IPS DF 6.9 (cell line): ENCODE measurements at regions not wholly inside any gene's neighbourhood (a gene's known extent, or its start where the extent isn't known, plus 50 kb on each side); places are given as distances from the start of the nearest gene placed in this dataset.

ENCODE experiments used
- DNase-seq: peaks from one replicate; pipeline ENCODE4 v3.0.0-alpha.2; 2013; ENCODE audit warnings: low read depth, low spot score
- H3K27ac ChIP-seq: one replicate; pipeline ENCODE4 v1.5.1; 2013; ENCODE audit warnings: low read length, control low read depth
- H3K27me3 ChIP-seq: 2 replicates; pipeline ENCODE4 v1.6.1; 2013; ENCODE audit warnings: mild to moderate bottlenecking, low read length; ENCODE audit not compliant: control insufficient read depth, insufficient read depth
- H3K36me3 ChIP-seq: 2 replicates; pipeline ENCODE4 v1.6.1; 2013; ENCODE audit warnings: low read length; ENCODE audit not compliant: control insufficient read depth, insufficient read depth
- H3K4me1 ChIP-seq: 2 replicates; pipeline ENCODE4 v1.6.1; 2013; ENCODE audit warnings: low read length; ENCODE audit not compliant: control insufficient read depth, insufficient read depth
- H3K4me3 ChIP-seq: 2 replicates; pipeline ENCODE4 v1.5.1; 2013; ENCODE audit warnings: mild to moderate bottlenecking, low read length
- H3K9me3 ChIP-seq: 2 replicates; pipeline ENCODE4 v1.6.1; 2013; ENCODE audit warnings: low read length, inconsistent platforms; ENCODE audit not compliant: control insufficient read depth, insufficient read depth
- WGBS: extraction: QIAGEN DNeasy Blood & Tissue Kit; methylation state at CpG from one replicate; pipeline ENCODE4 v1.1.7; 2013; ENCODE audit warnings: mixed read lengths, missing lambda C conversion rate; ENCODE audit not compliant: insufficient read length, insufficient coverage; 5-methylcytosine and 5-hydroxymethylcytosine counted together

GRCh38 chr3:5630406-5630805, 442.9 kb downstream of the EDEM1 start:
- no CpG with 5 or more reads among the region's 3 CpGs for WGBS
- no peak for DNase-seq
- Histone ChIP-seq H3K36me3 (no peaks in the 10 kb centered on the region), H3K27ac (no peak overlapping the region), H3K4me1 (no peaks in the 10 kb centered on the region), H3K27me3 (no peaks in the 10 kb centered on the region), H3K9me3 (no peaks in the 10 kb centered on the region), H3K4me3 (no peak overlapping the region)

DNA sequence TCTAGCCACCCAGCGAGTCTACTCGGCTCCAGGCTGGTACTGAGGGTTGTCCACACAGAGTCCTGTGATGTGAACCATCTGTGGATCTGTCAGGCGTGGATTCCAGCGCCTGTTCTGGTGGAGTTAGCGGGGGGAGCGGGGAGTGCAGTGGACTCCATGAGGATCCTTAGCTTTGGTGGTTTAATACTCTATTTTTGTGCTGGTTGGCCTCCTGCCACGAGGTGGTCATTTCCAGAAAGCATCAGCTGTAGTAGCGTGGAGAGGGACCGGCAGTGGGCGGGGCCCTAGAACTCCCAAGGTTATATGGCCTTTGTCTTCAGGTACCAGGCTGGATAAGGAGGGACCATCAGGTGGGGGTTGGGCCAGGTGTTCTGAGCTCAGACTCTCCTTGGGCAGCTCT, 446.5 kb downstream of the EDEM1 start:
- H3K4me1 ChIP-seq = no peaks in the 10 kb centered on the region
- H3K27ac ChIP-seq = no peak overlapping the region
- H3K36me3 ChIP-seq = no peaks in the 10 kb centered on the region
- no peaks in the 10 kb centered on the region for H3K9me3 ChIP-seq
- no peak for DNase-seq
- H3K27me3 ChIP-seq = no peaks in the 10 kb centered on the region
- WGBS = no CpG with 5 or more reads among the region's 10 CpGs
- H3K4me3 ChIP-seq = no peak overlapping the region

DNA sequence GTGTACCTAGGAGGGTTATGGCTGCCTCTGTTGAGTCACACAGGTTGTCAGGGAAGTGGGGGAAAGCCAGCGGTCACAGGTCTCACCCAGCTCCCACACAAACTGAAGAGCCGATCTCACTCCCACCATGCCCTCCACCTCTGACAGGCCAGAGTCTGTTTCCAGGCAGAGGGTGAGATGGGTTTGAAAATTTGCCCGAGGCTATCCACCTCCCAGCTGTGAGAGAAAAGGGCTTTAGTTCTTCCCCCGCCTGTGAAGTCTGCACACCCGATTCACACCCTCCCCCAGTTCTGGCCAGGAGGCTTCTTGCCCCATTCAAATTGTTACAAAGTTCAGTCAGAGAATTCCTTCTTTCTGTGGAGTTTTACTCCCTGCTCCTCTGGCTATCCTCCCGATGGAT, 446.9 kb downstream of the EDEM1 start:
- Histone ChIP-seq H3K27ac (no peak overlapping the region), H3K4me1 (no peaks in the 10 kb centered on the region), H3K4me3 (no peak overlapping the region), H3K9me3 (no peaks in the 10 kb centered on the region), H3K27me3 (no peaks in the 10 kb centered on the region), H3K36me3 (no peaks in the 10 kb centered on the region)
- no peak for DNase-seq
- no CpG with 5 or more reads among the region's 6 CpGs for WGBS

GRCh38 chr3:5635746-5636145, 448.2 kb downstream of the EDEM1 start:
- no peaks in the 10 kb centered on the region for H3K9me3 ChIP-seq
- no peak overlapping the region for H3K4me3 ChIP-seq
- no peak for DNase-seq
- H3K27me3 ChIP-seq = no peaks in the 10 kb centered on the region
- H3K4me1 ChIP-seq = no peaks in the 10 kb centered on the region
- H3K36me3 ChIP-seq = no peaks in the 10 kb centered on the region
- H3K27ac ChIP-seq = no peak overlapping the region
- no CpG with 5 or more reads among the region's 2 CpGs for WGBS

GRCh38 chr3:5638550-5638949, 451.0 kb downstream of the EDEM1 start:
- no CpG with 5 or more reads among the region's 2 CpGs for WGBS
- H3K4me3 ChIP-seq = no peak overlapping the region
- H3K27me3 ChIP-seq = no peaks in the 10 kb centered on the region
- H3K4me1 ChIP-seq = no peaks in the 10 kb centered on the region
- no peak overlapping the region for H3K27ac ChIP-seq
- H3K9me3 ChIP-seq = peaks cover 1% of the 10 kb centered on the region; the same call in 1 of the 2 replicates
- H3K36me3 ChIP-seq = no peaks in the 10 kb centered on the region
- DNase-seq = no peak

GRCh38 chr3:5644773-5645670, 457.5 kb downstream of the EDEM1 start:
- Histone ChIP-seq H3K27me3 (no peaks in the 10 kb centered on the region), H3K4me1 (no peaks in the 10 kb centered on the region), H3K36me3 (no peaks in the 10 kb centered on the region), H3K9me3 (peaks cover 1% of the 10 kb centered on the region), H3K4me3 (no peak overlapping the region), H3K27ac (no peak overlapping the region)
- WGBS = no CpG with 5 or more reads among the region's 7 CpGs
- DNase-seq = no peak

- no peaks in the 10 kb centered on the region for H3K36me3 ChIP-seq
- DNase-seq = no peak
- H3K9me3 ChIP-seq = peaks cover 1% of the 10 kb centered on the region
Measured at GRCh38 chr3:5645692-5646410, 458.3 kb downstream of the EDEM1 start.

GRCh38 chr3:5650303-5650702, 462.8 kb downstream of the EDEM1 start:
- no peak overlapping the region for H3K27ac ChIP-seq
- H3K9me3 ChIP-seq = no peaks in the 10 kb centered on the region; the same call in 1 of the 2 replicates
- no peaks in the 10 kb centered on the region for H3K36me3 ChIP-seq
- H3K4me1 ChIP-seq = no peaks in the 10 kb centered on the region
- DNase-seq = no peak
- H3K4me3 ChIP-seq = no peak overlapping the region
- no peaks in the 10 kb centered on the region for H3K27me3 ChIP-seq
- no CpG with 5 or more reads among the region's 2 CpGs for WGBS

More at GRCh38 chr3:5645692-5646410, 458.3 kb downstream of the EDEM1 start:
- H3K27me3 ChIP-seq = no peaks in the 10 kb centered on the region
- H3K4me1 ChIP-seq = no peaks in the 10 kb centered on the region
- no CpG with 5 or more reads among the region's 10 CpGs for WGBS
- no peak overlapping the region for H3K4me3 ChIP-seq
- no peak overlapping the region for H3K27ac ChIP-seq

DNA sequence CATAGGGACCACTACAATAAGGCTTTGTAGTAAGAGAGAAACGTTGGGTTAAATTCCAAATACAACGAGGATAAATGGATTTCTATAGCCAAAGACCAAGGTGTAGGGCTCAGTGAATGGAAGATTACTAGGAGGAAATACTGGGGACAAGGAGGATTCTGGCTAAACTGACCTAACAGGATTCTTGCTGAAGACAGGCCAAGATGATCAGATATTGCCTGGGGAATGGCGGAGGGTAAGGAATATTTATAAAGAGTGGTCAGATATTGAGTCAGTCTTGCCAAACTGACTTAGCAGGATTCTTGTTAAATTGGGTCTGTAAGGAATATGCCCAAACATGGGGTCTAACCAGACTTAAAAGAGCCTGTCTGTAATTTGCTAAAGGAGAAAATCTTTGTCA, 463.8 kb downstream of the EDEM1 start:
- Histone ChIP-seq H3K4me1 (no peaks in the 10 kb centered on the region), H3K9me3 (no peaks in the 10 kb centered on the region; the same call in 1 of the 2 replicates), H3K4me3 (no peak overlapping the region), H3K27ac (no peak overlapping the region), H3K36me3 (no peaks in the 10 kb centered on the region), H3K27me3 (no peaks in the 10 kb centered on the region)
- no CpG with 5 or more reads among the region's 3 CpGs for WGBS
- DNase-seq = no peak

DNA sequence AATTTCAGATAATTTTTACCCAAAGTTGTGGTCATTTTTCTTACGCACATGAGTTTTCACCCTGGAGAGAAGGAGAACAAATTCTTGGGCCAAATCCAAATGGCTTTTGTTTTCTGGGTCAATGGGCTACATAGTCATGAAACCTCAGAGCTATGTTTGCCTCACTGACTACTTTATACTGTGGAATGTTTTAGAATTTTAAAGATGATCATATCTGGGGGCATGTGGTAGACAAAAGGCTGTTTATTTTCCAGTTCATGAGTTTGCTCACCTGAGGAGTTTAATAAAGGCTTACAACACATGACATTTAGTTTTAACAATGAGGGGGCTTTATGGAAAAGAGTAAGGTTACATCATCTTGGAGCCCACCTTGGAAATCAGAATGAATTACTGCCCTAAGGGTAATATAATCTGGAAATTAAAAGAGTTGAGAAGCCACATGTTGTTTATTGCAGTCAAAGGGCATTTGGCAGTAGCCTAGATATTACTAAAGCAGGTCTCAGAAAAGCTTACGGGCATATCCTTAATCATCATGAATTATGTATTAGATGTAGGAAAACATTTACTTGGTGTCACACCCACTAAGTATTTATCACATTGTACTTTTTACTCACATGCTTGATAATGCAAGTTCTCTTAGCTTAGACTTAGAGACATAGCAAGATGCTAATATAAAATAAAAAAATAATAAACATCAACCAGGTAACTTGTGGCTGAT, 466.1 kb downstream of the EDEM1 start:
- no CpG with 5 or more reads among the region's 2 CpGs for WGBS
- Histone ChIP-seq H3K27ac (no peak overlapping the region), H3K4me1 (no peaks in the 10 kb centered on the region), H3K4me3 (no peak overlapping the region), H3K27me3 (no peaks in the 10 kb centered on the region), H3K36me3 (no peaks in the 10 kb centered on the region), H3K9me3 (no peaks in the 10 kb centered on the region; the same call in 1 of the 2 replicates)
- no peak for DNase-seq
